HG02642 (cell line): ENCODE measurements at regions not wholly inside any gene's neighbourhood (a gene's known extent, or its start where the extent isn't known, plus 50 kb on each side); places are given as distances from the start of the nearest gene placed in this dataset.
"Not testable (repeated sequence)": the region's sequence is repeated elsewhere in the genome, so short reads cannot be mapped to it uniquely, and the experiment has no call there.

Experiments
- ATAC-seq: cut with Tn5 transposase; IDR thresholded peaks from one replicate; pipeline ENCODE4 v1.9.1; 2021; ENCODE audit warnings: mild to moderate bottlenecking; ENCODE audit not compliant: unreplicated experiment, poor library complexity

GRCh38 chr6:6723921-6724538 lies 135.5 kb downstream of the LY86 start:
- no peak for ATAC-seq

- ATAC-seq: no peak
These were observed 136.3 kb downstream of the LY86 start for GRCh38 chr6:6724539-6725467.

GRCh38 chr6:6725468-6726209 lies 137.1 kb downstream of the LY86 start:
- no peak for ATAC-seq

- no peak for ATAC-seq
These were observed 139.8 kb downstream of the LY86 start for GRCh38 chr6:6728169-6728941.

GRCh38 chr6:6729971-6730370 lies 141.5 kb downstream of the LY86 start:
- no peak for ATAC-seq

- no peak for ATAC-seq
These were observed 142.3 kb downstream of the LY86 start for GRCh38 chr6:6730831-6731230.

- no peak for ATAC-seq
These were observed 146.3 kb downstream of the LY86 start for GRCh38 chr6:6734479-6735465.

GRCh38 chr6:6736791-6737654 lies 148.5 kb downstream of the LY86 start:
- no peak for ATAC-seq

GRCh38 chr6:6737671-6738070 lies 149.2 kb downstream of the LY86 start:
- ATAC-seq: no peak

- no peak for ATAC-seq
These were observed 149.6 kb downstream of the LY86 start for GRCh38 chr6:6738108-6738507.

- no peak for ATAC-seq
These were observed 150.6 kb downstream of the LY86 start for GRCh38 chr6:6738922-6739716.

- no peak for ATAC-seq
These were observed 152.1 kb downstream of the LY86 start for GRCh38 chr6:6740595-6740994.

- no peak for ATAC-seq
These were observed 152.7 kb downstream of the LY86 start for GRCh38 chr6:6741264-6741663.

- no peak for ATAC-seq
These were observed 154.0 kb downstream of the LY86 start for GRCh38 chr6:6742535-6742934.

GRCh38 chr6:6744551-6744950 lies 156.0 kb downstream of the LY86 start:
- no peak for ATAC-seq

GRCh38 chr6:6745637-6746332 lies 157.3 kb downstream of the LY86 start:
- not testable (repeated sequence) for ATAC-seq
